ENCODE measurements at regions not wholly inside any gene's neighbourhood (a gene's known extent, or its start where the extent isn't known, plus 50 kb on each side); places are given as distances from the start of the nearest gene placed in this dataset.

- no peak for DNase-seq
Observed at GRCh38 chr2:133949595-133949994, 304.3 kb upstream of the MGAT5 start.

- DNase-seq: no peak
Observed at GRCh38 chr2:133951209-133951608, 302.7 kb upstream of the MGAT5 start.

GRCh38 chr2:133952420-133952819 lies 301.5 kb upstream of the MGAT5 start:
- DNase-seq: no peak

- no peak for DNase-seq
Observed at GRCh38 chr2:133952896-133953295, 301.0 kb upstream of the MGAT5 start.

GRCh38 chr2:133953524-133953923 lies 300.3 kb upstream of the MGAT5 start:
- no peak for DNase-seq

GRCh38 chr2:133954636-133955035 lies 299.2 kb upstream of the MGAT5 start:
- DNase-seq: no peak

GRCh38 chr2:133955169-133955568 lies 298.7 kb upstream of the MGAT5 start:
- no peak for DNase-seq

- DNase-seq: no peak
Observed at GRCh38 chr2:133956434-133956935, 297.4 kb upstream of the MGAT5 start.

- DNase-seq: no peak
Observed at GRCh38 chr2:133957724-133958480, 296.0 kb upstream of the MGAT5 start.

- no peak for DNase-seq
Observed at GRCh38 chr2:133959066-133959465, 294.8 kb upstream of the MGAT5 start.

- DNase-seq: no peak
Observed at GRCh38 chr2:133966720-133967304, 287.1 kb upstream of the MGAT5 start.

GRCh38 chr2:133967326-133967725 lies 286.5 kb upstream of the MGAT5 start:
- no peak for DNase-seq

GRCh38 chr2:133968446-133968845 lies 285.4 kb upstream of the MGAT5 start:
- no peak for DNase-seq

- no peak for DNase-seq
Observed at GRCh38 chr2:133970641-133971040, 283.2 kb upstream of the MGAT5 start.

- DNase-seq: no peak
Observed at GRCh38 chr2:133972297-133972696, 281.6 kb upstream of the MGAT5 start.

- DNase-seq: peak in 1 of 3 experiments; percentile 1
Observed at GRCh38 chr2:133972786-133973185, 281.1 kb upstream of the MGAT5 start.

- no peak for DNase-seq
Observed at GRCh38 chr2:133974353-133974752, 279.5 kb upstream of the MGAT5 start.

GRCh38 chr2:133975135-133975534 lies 278.7 kb upstream of the MGAT5 start:
- no peak for DNase-seq

GRCh38 chr2:133975676-133976428 lies 278.0 kb upstream of the MGAT5 start:
- peak in 1 of 3 experiments; percentile 0 for DNase-seq

GRCh38 chr2:133976659-133977058 lies 277.2 kb upstream of the MGAT5 start:
- peak in 1 of 3 experiments; percentile 2 for DNase-seq

- DNase-seq: peak in 2 of 3 experiments; percentile 29 to 80
Observed at GRCh38 chr2:133977405-133977804, 276.5 kb upstream of the MGAT5 start.

- no peak for DNase-seq
Observed at GRCh38 chr2:133982256-133982655, 271.6 kb upstream of the MGAT5 start.

GRCh38 chr2:133985563-133985962 lies 268.3 kb upstream of the MGAT5 start:
- DNase-seq: no peak

Data from NCI-H1417 (cell line).